Keratinocyte (primary cell): ENCODE measurements at regions not wholly inside any gene's neighbourhood (a gene's known extent, or its start where the extent isn't known, plus 50 kb on each side); places are given as distances from the start of the nearest gene placed in this dataset.

Experiments
- DNase-seq: peaks from one replicate; pipeline ENCODE4 v3.0.0-alpha.2; 2011; ENCODE audit warnings: low read depth, missing footprints, low spot score
- FAIRE-seq: peaks from 2 replicates; lab custom pipeline; 2011; peaks lifted over from hg19 to GRCh38; lab: Jason Lieb, UNC
- H2AFZ ChIP-seq: 2 replicates; pipeline ENCODE4 v1.6.0; 2012; ENCODE audit warnings: low read length, control low read depth, inconsistent platforms; ENCODE audit not compliant: control insufficient read depth
- H3K27ac ChIP-seq: 2 replicates; pipeline ENCODE4 v1.5.1; 2011; ENCODE audit warnings: low read length; ENCODE audit not compliant: control insufficient read depth, insufficient read depth
- H3K27me3 ChIP-seq: 3 replicates; pipeline ENCODE4 v1.6.0; 2011; ENCODE audit warnings: low read length; ENCODE audit not compliant: control insufficient read depth, insufficient read depth; ENCODE audit errors: extremely low read depth
- H3K36me3 ChIP-seq, 2 experiments: 2 replicates in 1 of 2; 3 replicates in 1 of 2; pipeline ENCODE4 v1.5.1; 2011; ENCODE audit warnings: low read length in 2 of 2, mild to moderate bottlenecking in 1 of 2; ENCODE audit not compliant: control insufficient read depth in 2 of 2, insufficient read depth in 2 of 2; ENCODE audit errors: extremely low read depth in 1 of 2
- H3K4me1 ChIP-seq: 3 replicates; pipeline ENCODE4 v1.5.1; 2011; ENCODE audit warnings: low read length; ENCODE audit not compliant: control insufficient read depth, insufficient read depth; ENCODE audit errors: extremely low read depth
- H3K4me2 ChIP-seq: 3 replicates; pipeline ENCODE4 v1.6.0; 2011; ENCODE audit warnings: low read depth, low read length; ENCODE audit not compliant: control insufficient read depth, insufficient read depth; ENCODE audit errors: extremely low read depth
- H3K4me3 ChIP-seq, 3 experiments: fragments of 200-600 bp in 1 of 3; sonication (generic) in 1 of 3; 2 replicates in 2 of 3; 3 replicates in 1 of 3; pipeline ENCODE4 v1.5.1; 2011 to 2016; ENCODE audit warnings: low read length in 3 of 3, mild to moderate bottlenecking in 3 of 3, control low read depth in 2 of 3, inconsistent platforms in 1 of 3, low read depth in 1 of 3, mixed read lengths in 1 of 3, mixed run types in 1 of 3, moderate library complexity in 1 of 3; ENCODE audit not compliant: control insufficient read depth in 2 of 3, insufficient read depth in 2 of 3; ENCODE audit errors: extremely low read depth in 1 of 3
- H3K79me2 ChIP-seq: 2 replicates; pipeline ENCODE4 v1.6.0; 2012; ENCODE audit warnings: low read length; ENCODE audit not compliant: control insufficient read depth, insufficient read depth
- H3K9ac ChIP-seq: 3 replicates; pipeline ENCODE4 v1.6.0; 2011; ENCODE audit warnings: low read length; ENCODE audit not compliant: control insufficient read depth, insufficient read depth; ENCODE audit errors: extremely low read depth
- H3K9me1 ChIP-seq: 3 replicates; pipeline ENCODE4 v1.6.0; 2011; ENCODE audit warnings: low read length; ENCODE audit not compliant: control insufficient read depth, insufficient read depth; ENCODE audit errors: extremely low read depth
- H3K9me3 ChIP-seq: 2 replicates; pipeline ENCODE4 v1.5.1; 2012; ENCODE audit warnings: low read depth, low read length; ENCODE audit not compliant: control insufficient read depth
- H4K20me1 ChIP-seq: 3 replicates; pipeline ENCODE4 v1.6.0; 2011; ENCODE audit warnings: low read length; ENCODE audit not compliant: control insufficient read depth, insufficient read depth; ENCODE audit errors: extremely low read depth
- CTCF ChIP-seq, 3 experiments: IDR thresholded peaks in 1 of 3; conservative IDR thresholded peaks in 1 of 3; optimal IDR thresholded peaks in 1 of 3; 2 replicates in 2 of 3; 3 replicates in 1 of 3; pipeline versions ENCODE3 to v1.5.1; 2011; ENCODE audit warnings: low read length in 3 of 3, mild to moderate bottlenecking in 3 of 3, moderate library complexity in 2 of 3, control low read depth in 1 of 3, inconsistent platforms in 1 of 3; ENCODE audit not compliant: insufficient read depth in 2 of 3; ENCODE audit errors: extremely low read depth in 1 of 3
- EZH2 ChIP-seq: IDR thresholded peaks from one replicate; pipeline ENCODE4 v1.6.1; 2012; ENCODE audit warnings: inconsistent platforms, mild to moderate bottlenecking, low read length, moderate library complexity
- dilution Hi-C: fragments of 300-500 bp; cut with MboI; formaldehyde crosslinking; loops from one replicate; pipeline ENCODE4 v1.7.0; 2020; ENCODE audit warnings: low sequenced_read_pairs; ENCODE audit not compliant: extremely low pct_ligation_motif_present

- Histone ChIP-seq H2AFZ (no peak overlapping the region), H3K4me1 (peaks cover 9% of the 10 kb centered on the region), H4K20me1 (no peaks in the 10 kb centered on the region), H3K9me1 (no peaks in the 10 kb centered on the region), H3K79me2 (no peaks in the 10 kb centered on the region), H3K4me2 (no peak overlapping the region), H3K9me3 (no peaks in the 10 kb centered on the region), H3K4me3 (no peak overlapping the region), H3K27ac (no peak overlapping the region), H3K36me3 (no peaks in the 10 kb centered on the region), H3K9ac (no peak overlapping the region), H3K27me3 (no peaks in the 10 kb centered on the region)
- no peak for TF ChIP-seq CTCF (optimal IDR thresholded peaks at IDR 0.05 in 1 of 3, IDR thresholded peaks at IDR 0.05 in 1 of 3, conservative IDR thresholded peaks at IDR 0.05 in 1 of 3; ENCODE audit: extremely low read depth in 1 of 3, insufficient read depth in 2 of 3, low read length in 3 of 3)
- TF ChIP-seq EZH2: no peak
- dilution Hi-C loops: no loop called here
- DNase-seq (no peak), FAIRE-seq (no peak)
These were observed 69.0 kb upstream of the BASP1 start for GRCh38 chr5:17148481-17148880.

- no peaks in the 10 kb centered on the region for H3K79me2 ChIP-seq
- H3K27ac ChIP-seq: no peak overlapping the region
- H4K20me1 ChIP-seq: no peaks in the 10 kb centered on the region
- H3K4me3 ChIP-seq: no peak overlapping the region
- no peak overlapping the region for H3K9ac ChIP-seq
- H3K9me1 ChIP-seq: no peaks in the 10 kb centered on the region
- no peak overlapping the region for H3K4me2 ChIP-seq
- FAIRE-seq (no peak), DNase-seq (no peak)
- H2AFZ ChIP-seq: no peak overlapping the region
- H3K36me3 ChIP-seq: no peaks in the 10 kb centered on the region
- H3K4me1 ChIP-seq: peaks cover 17% of the 10 kb centered on the region
- H3K27me3 ChIP-seq: no peaks in the 10 kb centered on the region
- dilution Hi-C loops: no loop called here
- H3K9me3 ChIP-seq: no peaks in the 10 kb centered on the region
- no peak for TF ChIP-seq CTCF (optimal IDR thresholded peaks at IDR 0.05 in 1 of 3, IDR thresholded peaks at IDR 0.05 in 1 of 3, conservative IDR thresholded peaks at IDR 0.05 in 1 of 3; ENCODE audit: extremely low read depth in 1 of 3, insufficient read depth in 2 of 3, low read length in 3 of 3)
- no peak for TF ChIP-seq EZH2
These were observed 67.6 kb upstream of the BASP1 start for GRCh38 chr5:17149786-17150185.
